ENCODE measurements at regions not wholly inside any gene's neighbourhood (a gene's known extent, or its start where the extent isn't known, plus 50 kb on each side); places are given as distances from the start of the nearest gene placed in this dataset.

- no peak for TF ChIP-seq CTCF (IDR thresholded peaks at IDR 0.05)
- no peak for DNase-seq (ENCODE audit: low spot score)
- Histone ChIP-seq H3K4me3 (no peak overlapping the region), H3K27ac (no peak overlapping the region)
Observed at GRCh38 chr3:94303897-94304296, 241.0 kb downstream of the NSUN3 start.

- no peak for TF ChIP-seq CTCF (IDR thresholded peaks at IDR 0.05)
- no peak overlapping the region for H3K4me3 ChIP-seq
- peak overlapping the region in 1 of 2 donors; percentile 60 for H3K27ac ChIP-seq
- no peak for DNase-seq (ENCODE audit: low spot score)
Observed at GRCh38 chr3:94304954-94305353, 242.1 kb downstream of the NSUN3 start.

- no peak overlapping the region for H3K27ac ChIP-seq
- no peak for DNase-seq (ENCODE audit: low spot score)
- no peak for TF ChIP-seq CTCF (IDR thresholded peaks at IDR 0.05)
- H3K4me3 ChIP-seq = no peak overlapping the region
Observed at GRCh38 chr3:94305835-94306611, 243.2 kb downstream of the NSUN3 start.

- no peak overlapping the region for H3K4me3 ChIP-seq
- TF ChIP-seq CTCF (IDR thresholded peaks at IDR 0.05) = no peak
- no peak for DNase-seq (ENCODE audit: low spot score)
- H3K27ac ChIP-seq = no peak overlapping the region
Observed at GRCh38 chr3:94307588-94307987, 244.7 kb downstream of the NSUN3 start.

GRCh38 chr3:94308767-94309166, 245.9 kb downstream of the NSUN3 start:
- Histone ChIP-seq H3K27ac (no peak overlapping the region), H3K4me3 (no peak overlapping the region)
- no peak for TF ChIP-seq CTCF (IDR thresholded peaks at IDR 0.05)
- DNase-seq (ENCODE audit: low spot score) = no peak

GRCh38 chr3:94310341-94311135, 247.7 kb downstream of the NSUN3 start:
- Histone ChIP-seq H3K27ac (no peak overlapping the region), H3K4me3 (no peak overlapping the region)
- DNase-seq (ENCODE audit: low spot score) = no peak
- TF ChIP-seq CTCF (IDR thresholded peaks at IDR 0.05) = no peak

Measured in coronary artery (tissue), 2 donors.